ENCODE measurements at regions not wholly inside any gene's neighbourhood (a gene's known extent, or its start where the extent isn't known, plus 50 kb on each side); places are given as distances from the start of the nearest gene placed in this dataset.
"Not testable (repeated sequence)": the region's sequence is repeated elsewhere in the genome, so short reads cannot be mapped to it uniquely, and the experiment has no call there.

DNA sequence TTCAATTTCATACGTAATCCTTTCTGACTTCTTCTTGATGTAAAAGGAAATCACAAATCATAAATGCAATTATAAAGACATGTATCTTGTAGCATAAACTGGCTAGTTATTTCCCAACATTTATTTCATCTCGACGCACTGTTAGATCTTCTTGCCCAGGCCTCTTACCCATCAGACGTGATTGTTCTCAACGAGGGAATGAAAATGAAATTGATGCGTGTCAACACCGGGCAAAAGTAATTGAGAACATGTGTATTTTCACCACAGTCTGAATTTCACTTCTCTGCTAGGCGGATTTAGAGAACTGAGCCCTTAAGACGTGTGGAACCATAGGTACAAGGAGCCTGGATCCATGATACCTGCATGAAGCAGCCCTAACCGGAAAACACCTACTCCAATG is 519.7 kb downstream of the KCNT2 start:
- no peak for DNase-seq

DNA sequence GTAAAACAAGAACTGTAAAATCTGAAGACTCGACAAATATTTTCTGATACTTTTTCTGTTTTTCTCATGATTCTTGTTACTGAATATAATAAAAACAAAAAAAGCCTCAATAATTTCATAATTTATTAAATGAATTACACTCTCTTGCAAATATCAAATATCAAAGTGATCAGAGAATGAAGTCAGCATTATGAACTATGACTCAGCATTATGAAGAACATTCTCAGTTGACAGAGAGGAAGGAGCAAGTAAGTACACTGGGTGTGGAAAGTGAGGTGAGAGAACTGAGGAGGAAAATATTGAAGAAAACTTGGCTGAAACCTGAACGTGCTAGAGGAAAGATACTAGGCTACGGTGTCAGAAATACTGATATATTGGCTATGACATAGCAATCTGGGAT is 529.5 kb downstream of the KCNT2 start:
- DNase-seq: no peak

DNA sequence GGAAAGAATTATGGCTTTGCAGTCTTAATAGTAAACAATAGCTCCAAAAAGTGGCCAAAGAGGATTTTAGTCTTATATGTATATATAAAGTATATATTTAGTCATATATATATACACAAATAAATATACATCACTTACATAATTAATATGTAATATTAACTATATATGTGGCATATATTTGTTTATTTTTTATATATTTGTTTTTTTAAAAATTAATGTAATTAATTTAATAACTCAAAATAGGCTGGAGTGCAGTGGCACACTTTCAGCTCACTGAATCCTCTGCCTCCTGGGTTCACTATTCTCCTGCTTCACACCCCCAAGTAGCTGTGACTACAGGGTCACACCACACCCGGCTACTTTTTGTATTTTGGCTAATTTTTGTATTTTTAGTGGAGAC is 532.6 kb downstream of the KCNT2 start:
- DNase-seq: no peak

DNA sequence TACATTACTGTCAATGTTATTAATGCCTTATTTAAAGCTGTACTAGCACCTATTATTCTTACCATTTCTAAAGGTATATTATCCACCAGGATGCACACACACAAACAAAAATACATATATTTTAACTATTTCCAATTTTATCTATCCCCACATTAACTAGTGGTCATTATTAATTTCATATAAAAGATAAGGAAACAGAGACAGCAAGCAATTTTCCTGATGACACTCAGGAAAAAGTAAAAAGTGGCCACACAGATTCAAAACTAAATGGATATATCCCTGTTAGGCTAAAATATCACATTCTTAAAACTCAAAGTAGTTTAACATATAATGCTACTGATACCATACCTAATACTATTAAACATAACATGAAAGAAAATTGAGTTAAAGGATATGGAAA is 534.1 kb downstream of the KCNT2 start:
- no peak for DNase-seq

DNA sequence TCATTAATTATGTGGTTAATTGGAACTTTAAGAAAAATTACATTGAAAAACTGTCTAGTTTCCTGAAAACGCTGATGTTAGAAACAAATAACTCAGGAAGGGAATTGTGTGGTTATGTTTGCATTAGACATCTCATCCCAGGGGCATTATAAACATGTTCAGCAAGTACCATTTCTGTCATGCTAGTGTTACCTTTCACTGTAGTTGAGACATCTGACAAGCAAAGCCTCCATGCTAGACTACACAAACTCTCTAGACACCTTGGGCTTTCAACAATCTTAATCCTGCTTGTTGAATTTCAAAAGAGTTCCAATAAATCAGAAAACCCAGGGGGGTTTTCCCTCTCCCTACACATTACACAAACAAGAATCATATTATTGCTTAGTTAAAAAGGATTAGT is 536.8 kb downstream of the KCNT2 start:
- no peak for DNase-seq

DNA sequence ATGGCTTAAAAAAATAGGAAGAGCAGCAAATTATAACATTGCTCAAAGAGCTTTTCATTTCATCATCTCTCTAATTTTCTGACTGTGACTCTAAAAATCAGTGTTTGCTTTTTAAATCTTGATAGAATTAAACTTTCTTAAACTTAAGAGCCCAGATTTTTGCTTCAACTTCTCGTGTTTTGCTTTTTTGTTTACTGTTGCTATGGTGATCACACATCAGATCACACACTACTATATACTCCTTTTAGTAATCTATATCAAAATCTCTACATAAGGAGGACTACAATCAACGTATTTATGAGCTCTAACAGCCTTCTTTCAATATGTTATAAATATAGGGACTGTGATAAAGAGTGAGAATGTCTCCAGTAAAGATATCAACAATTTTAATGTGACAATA is 537.3 kb downstream of the KCNT2 start:
- no peak for DNase-seq

DNA sequence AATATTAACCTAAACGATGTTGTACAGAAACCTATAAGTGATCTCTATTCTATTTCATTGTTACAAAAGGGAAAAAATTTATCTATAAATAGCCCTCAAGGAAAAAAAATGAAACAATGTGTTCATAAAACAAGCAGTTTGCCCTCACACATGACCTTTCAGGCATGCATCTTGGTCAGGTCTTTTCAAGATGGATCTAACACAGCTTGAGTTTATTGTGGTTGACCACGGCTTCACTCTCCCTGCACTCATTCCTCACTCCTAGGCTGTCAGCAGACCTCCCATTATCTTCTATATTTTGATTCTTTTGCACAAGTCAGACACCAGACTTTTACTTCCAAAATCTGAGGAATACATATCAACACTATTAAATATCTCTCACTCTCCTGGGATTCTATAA is 544.3 kb downstream of the KCNT2 start:
- DNase-seq: peak; percentile 22

DNA sequence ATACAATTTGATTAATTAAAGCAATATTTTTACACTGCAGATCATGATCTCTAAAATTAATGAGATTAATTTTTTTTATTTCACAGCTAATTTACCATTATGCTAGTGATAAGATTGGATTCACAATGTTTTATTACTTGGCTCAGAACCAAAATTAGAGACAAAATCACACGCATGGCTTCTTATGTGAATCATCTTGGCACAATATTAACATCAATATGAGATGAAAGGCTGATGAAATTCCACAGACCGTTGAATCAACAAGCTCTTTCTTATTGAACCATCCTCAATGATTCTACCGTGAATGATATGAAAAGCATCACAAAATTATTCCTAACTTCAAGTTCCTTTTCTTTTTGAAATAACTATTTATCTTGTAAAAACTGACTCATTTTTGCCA is 544.9 kb downstream of the KCNT2 start:
- DNase-seq: peak; percentile 69

DNA sequence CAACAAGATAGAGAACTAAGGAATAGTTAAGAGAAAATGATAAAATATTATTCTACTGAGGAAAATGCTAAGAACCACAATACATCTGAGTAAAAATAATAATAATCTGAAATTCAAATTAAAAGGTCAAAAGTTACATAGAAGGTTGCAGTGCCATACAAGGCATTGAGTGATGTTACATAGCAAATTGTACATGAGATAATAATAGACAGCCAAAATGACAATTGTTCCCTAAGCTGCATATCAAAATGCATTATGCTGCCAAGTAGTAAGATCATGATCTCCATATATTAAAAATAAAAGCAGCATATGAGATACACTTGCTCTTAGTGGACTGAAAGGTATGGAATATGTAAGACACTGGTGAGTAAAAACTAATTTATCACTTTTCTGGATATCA is 547.7 kb downstream of the KCNT2 start:
- no peak for DNase-seq

DNA sequence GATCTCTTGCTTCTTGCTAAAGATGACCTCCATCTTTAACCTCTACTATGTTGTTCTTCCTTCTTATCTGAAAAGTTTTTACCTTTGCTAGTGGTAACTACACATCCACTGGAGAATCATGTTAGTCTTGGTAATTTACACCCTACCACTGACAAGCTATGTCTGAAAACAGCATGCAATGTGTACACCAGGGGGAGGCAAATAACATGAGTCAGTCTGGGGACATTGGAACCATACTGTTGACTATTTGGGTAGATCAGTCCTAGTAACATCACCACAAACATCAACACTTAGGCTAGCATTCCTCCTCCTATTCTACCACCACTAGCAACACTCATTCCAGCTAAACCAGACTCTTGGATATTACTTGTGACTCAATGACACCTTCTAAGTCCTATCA is 549.0 kb downstream of the KCNT2 start:
- DNase-seq: no peak

DNA sequence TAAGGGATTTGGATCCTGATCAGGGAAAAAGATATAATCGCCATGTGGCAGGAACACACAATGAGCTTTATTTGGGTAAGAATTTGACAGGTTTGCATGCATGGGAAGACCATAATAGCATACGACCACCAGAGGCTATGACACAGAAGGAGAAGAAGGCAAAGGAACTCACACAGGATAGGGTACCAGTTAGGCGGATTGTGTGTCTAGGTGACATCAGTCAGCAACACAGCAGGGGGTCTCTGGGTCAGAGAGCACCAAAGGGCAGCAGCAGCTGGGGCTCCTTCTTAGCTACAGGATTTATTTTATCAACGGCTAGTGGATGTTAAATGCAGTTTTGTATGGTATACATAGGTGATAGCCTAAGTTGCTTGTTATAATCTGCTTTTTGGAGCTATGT is 551.3 kb downstream of the KCNT2 start:
- DNase-seq: no peak

DNA sequence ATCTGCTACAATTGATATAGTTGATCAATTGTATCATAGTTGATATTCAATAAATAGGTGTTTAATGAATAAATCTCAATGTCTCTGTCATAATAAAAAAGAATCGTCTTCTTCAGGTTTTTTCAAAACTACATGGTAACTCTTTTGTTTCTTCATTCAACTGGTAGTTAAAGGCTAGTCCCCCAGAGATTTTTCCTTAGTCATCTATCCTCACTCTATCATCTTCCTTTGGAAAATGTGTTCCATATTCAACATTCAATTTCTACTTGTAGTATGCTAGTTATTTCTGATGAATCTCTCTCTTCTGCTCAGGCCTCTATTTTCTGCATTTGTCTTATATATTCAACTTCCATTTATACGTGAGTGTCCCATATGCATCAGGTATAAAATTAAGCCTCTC is 558.8 kb downstream of the KCNT2 start:
- no peak for DNase-seq

DNA sequence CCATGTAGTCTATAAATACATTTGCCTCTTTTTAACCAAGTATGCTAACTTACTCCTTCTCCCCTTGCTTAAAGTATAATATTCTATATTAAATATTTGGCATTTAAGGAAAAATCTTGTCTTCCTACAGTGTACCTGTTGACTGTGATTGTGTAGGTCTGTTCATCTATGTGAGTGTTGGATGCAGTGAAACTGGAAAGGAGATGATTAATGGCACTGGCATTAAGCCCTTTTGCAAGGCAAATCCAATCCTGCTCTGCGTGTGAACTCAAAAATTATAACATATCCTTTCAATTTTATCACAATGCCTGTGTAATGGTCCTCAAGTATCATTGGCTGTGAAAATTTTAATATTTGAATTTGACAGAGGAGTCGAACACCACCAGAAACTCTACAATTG is 565.0 kb downstream of the KCNT2 start:
- no peak for DNase-seq

DNA sequence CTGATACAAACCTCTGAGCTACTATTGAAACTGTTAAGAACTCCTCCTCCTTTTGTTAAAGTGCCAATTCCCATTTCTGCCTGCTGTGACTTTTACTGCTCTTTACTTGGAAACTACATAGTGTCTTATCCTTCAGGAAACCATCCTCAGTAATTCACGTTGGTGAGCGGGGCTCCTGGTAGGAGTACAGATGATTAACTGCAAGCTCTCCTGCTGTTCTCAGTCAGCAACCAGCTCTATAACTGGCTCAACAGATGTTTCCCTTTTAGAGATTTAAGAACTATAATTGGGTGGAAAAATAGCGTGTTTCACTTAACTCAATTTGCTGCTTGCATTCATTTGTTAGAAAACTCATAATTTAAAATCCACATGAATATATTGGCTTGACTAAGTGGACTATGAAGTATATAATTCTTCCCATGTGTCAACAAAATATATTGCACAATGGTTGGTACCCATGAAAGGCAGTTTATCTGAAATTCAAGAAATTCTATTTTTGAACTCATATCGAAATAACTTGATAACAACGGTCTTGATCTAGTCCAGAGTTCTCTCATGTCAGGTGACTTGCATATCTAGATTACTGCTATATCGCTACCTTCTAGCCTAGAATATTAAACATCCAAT is 574.0 kb downstream of the KCNT2 start:
- DNase-seq: no peak

DNA sequence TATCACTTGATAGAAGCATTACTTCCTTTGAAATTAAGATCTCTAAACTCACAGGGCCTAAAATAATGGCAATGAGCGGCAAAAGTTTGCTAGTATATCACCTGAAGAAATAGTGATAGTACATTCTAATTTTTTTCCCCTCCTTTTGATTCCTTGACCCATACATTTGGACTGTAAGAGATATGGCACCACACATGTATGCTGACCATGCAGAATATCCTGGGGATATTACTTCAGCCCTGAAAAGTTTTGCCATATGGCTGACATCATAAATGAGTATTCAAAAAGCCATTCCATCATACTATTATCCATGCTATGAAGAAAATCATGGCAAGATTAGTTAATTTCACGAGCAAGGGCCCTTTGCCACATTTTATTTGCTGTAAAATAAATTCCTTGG is 576.9 kb downstream of the KCNT2 start:
- DNase-seq: not testable (repeated sequence)

DNA sequence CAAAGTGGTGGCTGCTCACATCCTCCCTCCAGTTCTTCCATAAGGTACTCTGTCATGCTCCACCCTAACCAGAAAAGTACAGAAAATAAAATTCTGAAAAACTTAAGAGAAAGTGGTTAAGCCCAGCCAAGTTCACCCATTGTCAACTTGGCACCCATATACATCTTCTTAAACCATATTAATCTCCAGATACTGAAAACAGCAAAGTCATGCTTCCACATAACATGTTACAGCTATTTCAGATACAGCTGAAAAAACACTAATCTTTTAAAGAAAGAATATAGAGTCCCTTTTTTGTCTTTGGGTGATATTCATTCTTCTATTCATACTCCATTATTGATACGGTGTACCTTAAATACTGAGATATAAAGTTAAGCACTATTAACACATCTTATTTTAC is 577.8 kb downstream of the KCNT2 start:
- no peak for DNase-seq

DNA sequence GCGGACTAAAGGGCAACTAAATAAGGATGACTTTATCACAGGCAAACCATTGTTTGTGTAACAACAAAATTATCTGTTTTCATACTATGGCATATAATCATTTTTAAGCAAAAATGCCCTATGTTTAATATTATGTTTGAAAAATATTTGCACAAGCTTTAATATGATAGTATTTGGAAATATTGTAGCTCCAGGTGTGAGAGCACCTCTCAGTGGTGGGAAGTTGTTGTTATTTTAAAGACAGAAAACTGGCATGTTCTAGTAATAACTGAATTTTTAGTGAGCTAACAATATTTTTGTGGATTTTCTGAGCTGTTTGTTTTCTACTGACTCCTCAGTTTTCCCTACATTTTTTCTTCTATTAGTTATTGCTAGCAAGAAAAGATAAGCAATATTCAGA is 578.8 kb downstream of the KCNT2 start:
- no peak for DNase-seq

DNA sequence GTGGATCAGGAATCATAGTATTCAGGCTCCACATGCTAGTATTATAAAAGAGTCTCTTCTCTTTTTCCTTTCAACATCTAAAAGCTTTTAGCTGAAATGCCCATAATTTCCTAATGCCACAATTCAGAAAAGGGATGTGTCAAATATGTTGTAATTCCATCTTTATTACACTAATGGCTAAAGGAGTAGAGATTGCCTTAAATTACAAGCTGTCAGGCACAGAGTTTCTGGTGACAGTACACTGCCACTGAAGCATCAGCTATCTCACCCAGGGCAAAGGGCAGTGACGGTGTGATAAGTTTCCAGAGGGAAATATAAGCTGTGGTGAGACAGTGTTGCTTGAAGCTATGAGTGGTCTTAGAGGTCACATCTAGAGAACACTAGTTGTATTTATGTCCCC is 581.1 kb downstream of the KCNT2 start:
- DNase-seq: no peak

DNA sequence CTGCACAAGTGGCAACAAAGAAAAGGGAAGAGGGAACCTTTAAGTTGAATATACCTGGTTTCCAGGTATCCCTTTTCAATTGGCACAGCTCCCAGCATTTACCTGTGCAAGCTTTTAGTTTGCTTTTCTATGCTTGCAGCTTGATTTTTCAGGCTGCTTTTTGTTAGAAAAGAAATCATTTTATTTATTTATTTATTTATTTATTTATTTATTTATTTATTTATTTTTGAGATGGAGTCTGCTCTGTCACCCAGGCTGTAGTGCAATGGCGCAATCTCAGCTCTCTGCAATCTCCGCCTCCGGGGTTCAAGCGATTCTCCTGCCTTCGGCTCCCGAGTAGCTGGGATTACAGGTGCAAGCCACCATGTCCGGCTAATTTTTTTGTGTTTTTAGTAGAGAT is 587.1 kb downstream of the KCNT2 start:
- DNase-seq: not testable (repeated sequence)

DNA sequence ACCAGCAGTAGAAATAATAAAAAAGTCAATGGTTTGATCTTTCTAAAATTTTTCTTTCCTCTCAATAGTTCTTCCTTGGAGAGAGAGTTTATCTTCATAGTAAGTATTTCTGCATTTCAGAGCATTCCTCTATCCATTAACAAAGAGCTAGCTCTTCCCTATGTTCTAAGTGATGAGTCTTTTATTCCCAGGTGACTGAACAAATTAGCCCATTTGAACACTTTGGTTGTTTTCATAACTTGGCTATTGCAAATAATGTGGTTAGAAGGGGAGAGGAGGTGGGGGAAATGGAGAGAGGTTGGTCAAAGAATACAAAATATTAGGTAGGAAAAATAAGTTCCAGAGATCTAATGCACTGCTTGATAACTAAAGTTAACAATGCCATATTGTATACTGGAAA is 598.9 kb downstream of the KCNT2 start:
- no peak for DNase-seq

DNA sequence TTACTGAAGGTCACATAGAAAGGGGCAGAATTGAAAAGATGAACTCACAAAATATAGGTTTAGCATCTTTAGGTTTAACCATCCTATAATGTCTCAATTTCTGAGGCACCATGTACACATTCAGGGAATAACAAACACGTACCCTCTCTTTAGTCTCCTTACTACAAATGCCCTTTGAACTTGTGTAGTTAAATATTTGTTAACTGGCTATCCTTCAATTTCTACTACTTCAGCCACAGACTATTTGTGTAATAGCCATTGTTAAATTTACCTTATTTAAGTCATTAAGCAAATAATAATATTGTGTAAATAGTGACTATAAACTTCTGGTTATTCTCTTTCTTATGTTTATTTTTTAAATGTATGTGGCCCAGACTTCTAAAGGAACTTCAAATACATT is 600.5 kb downstream of the KCNT2 start:
- no peak for DNase-seq

DNA sequence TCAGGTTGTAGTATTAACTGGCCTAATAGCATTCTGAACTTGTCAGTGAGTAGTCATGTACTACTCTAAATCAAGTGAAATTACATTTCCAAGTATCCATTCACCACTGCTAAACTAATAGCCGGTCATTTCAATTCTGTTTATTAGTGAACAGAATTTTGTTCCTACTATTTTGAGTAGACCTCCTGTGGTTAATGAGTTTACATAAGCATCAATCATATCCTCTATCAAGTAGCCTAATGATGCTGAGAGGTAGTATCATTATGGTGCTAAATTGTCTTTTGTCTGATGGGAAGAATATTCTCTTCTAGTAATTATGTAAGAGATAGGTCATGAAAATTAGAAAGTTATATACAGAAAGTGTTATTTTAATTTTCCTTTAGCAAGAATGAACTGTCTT is 602.8 kb downstream of the KCNT2 start:
- no peak for DNase-seq

DNA sequence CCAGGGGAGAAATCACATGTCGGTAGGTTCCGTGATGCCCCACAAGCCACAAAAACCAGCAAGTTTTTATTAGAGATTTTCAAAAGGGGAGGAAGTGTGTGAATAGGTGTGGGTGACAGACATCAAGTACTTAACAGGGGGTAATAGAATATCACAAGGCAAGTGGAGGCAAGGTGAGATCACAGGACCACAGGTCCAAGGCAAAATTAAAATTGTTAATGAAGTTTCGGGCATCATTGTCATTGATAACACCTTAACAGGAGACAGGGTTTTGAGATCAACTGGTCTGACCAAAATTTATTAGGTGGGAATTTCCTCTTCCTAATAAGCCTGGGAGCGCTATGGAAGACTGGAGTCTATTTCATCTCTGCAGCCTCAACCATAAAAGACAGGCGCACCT is 603.9 kb downstream of the KCNT2 start:
- not testable (repeated sequence) for DNase-seq

DNA sequence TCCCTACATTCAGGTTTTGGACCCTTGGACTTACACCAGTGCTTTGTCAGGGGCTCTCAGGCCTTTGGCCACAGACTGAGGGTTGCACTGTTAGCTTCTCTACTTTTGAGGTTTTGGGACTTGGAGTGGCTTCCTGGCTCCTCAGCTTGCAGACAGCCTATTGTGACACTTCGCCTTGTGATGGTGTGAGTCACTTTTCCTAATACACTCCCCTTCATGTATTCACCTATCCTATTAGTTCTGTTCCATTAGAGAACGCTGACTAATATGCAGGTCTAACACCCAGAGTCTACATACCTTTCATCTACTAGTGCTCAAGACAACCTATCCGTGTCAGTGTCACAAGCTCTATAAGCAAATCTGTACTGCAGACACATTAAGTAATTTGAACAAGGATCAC is 605.3 kb downstream of the KCNT2 start:
- DNase-seq: no peak

DNA sequence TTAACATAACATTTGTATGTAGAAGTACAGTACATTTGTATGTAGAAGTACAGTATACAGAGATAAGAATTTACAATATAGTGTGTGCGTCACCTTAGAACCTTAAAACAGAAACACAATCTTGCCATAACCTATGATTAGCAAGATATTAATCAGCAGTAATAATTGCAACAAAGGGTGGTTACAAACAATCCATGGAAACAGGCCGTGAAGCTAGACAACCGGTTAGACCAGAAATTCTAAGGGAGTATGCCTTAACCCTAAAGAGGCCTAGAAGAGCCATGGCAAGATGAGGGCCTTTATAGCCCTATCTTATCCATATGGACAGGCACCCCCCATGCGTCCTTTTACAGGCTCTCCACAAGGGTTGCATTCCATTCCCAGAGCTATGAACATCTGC is 605.9 kb downstream of the KCNT2 start:
- DNase-seq: not testable (repeated sequence)

DNA sequence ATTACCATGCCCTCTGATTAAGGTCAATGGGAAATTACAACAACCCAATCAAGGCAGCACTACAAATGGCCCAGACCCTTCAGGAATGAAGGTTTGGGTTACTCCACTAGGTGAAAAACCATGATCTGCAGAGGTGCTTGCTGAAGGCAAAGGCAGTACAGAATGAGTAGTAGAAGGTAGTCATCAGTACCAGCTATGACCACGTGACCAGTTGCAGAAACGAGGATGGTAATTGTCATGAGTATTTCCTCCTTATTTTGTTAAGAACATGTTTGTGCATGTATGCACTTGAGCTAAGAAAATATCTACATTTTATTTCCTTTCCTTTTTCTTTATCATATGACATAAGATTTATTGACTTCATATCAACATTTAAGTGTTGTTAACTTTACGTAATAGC is 607.1 kb downstream of the KCNT2 start:
- DNase-seq: no peak
